ENCODE measurements at regions not wholly inside any gene's neighbourhood (a gene's known extent, or its start where the extent isn't known, plus 50 kb on each side); places are given as distances from the start of the nearest gene placed in this dataset.
"Not testable (repeated sequence)": the region's sequence is repeated elsewhere in the genome, so short reads cannot be mapped to it uniquely, and the experiment has no call there.

DNA sequence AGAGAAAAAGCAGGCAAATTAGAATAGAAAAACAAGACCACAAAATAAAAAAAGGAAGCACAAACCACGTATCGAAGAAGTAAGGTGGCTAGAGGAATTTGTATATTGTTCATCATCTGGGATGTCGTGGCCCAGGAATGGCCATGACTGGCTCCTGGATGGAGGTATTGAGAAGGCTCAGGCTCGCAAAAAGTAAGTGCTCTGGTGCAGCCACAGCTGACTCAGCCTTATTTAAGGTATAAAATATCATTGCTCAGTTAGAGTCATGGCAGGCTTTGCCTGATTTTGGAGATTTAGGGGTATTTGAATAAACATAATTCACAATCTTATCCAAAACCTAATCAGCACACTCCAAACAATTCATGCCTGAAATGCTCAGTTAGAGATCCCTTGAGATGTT, 78.4 kb upstream of the FANCL start:
- Mint-ChIP-seq H3K4me1 (no peaks in the 10 kb centered on the region), H3K9me3 (peaks cover 14% of the 10 kb centered on the region), H3K27me3 (ENCODE audit: low read depth) (no peaks in the 10 kb centered on the region), H3K36me3 (no peaks in the 10 kb centered on the region), H3K4me3 (no peak overlapping the region), H3K27ac (no peak overlapping the region)
- DNase-seq (ENCODE audit: low spot score in 2 of 2, unreplicated experiment in 2 of 2), result no peak
- TF ChIP-seq, protein P1, sequence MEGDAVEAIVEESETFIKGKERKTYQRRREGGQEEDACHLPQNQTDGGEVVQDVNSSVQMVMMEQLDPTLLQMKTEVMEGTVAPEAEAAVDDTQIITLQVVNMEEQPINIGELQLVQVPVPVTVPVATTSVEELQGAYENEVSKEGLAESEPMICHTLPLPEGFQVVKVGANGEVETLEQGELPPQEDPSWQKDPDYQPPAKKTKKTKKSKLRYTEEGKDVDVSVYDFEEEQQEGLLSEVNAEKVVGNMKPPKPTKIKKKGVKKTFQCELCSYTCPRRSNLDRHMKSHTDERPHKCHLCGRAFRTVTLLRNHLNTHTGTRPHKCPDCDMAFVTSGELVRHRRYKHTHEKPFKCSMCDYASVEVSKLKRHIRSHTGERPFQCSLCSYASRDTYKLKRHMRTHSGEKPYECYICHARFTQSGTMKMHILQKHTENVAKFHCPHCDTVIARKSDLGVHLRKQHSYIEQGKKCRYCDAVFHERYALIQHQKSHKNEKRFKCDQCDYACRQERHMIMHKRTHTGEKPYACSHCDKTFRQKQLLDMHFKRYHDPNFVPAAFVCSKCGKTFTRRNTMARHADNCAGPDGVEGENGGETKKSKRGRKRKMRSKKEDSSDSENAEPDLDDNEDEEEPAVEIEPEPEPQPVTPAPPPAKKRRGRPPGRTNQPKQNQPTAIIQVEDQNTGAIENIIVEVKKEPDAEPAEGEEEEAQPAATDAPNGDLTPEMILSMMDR (IDR thresholded peaks at IDR 0.05; ENCODE audit: unreplicated experiment), result no peak

GRCh38 chr2:58318949-58319348, 77.8 kb upstream of the FANCL start:
- not testable (repeated sequence) for DNase-seq (ENCODE audit: low spot score in 2 of 2, unreplicated experiment in 2 of 2); H3K4me3 Mint-ChIP-seq; H3K36me3 Mint-ChIP-seq; H3K27me3 Mint-ChIP-seq (ENCODE audit: low read depth); H3K27ac Mint-ChIP-seq; H3K4me1 Mint-ChIP-seq
- peaks cover 19% of the 10 kb centered on the region for H3K9me3 Mint-ChIP-seq

GRCh38 chr2:58313926-58314325, 72.8 kb upstream of the FANCL start:
- TF ChIP-seq, protein P1 (IDR thresholded peaks at IDR 0.05; ENCODE audit: unreplicated experiment), result no peak
- Mint-ChIP-seq H3K4me1 (no peaks in the 10 kb centered on the region), H3K4me3 (no peak overlapping the region), H3K9me3 (peaks cover 22% of the 10 kb centered on the region), H3K36me3 (no peaks in the 10 kb centered on the region), H3K27ac (no peak overlapping the region), H3K27me3 (ENCODE audit: low read depth) (no peaks in the 10 kb centered on the region)
- no peak for DNase-seq (ENCODE audit: low spot score in 2 of 2, unreplicated experiment in 2 of 2)

DNA sequence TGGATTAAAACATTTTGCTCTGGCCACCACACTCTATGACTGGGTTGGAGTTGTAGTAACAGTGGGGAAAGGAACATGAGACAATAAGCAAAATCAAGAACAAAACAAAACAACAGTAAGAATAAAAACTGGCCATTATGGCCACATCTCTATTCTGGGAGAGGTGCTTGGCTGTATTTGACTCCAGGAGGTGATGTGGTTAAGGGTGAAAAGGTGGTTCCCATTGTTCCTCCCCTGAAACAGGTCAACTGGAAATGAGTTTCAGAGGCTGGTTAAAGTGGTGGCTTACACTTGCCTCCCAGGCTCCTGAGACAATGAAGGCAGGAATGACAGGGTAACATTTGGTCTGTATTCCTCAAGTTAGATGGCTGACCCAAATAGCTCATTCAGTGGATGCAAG, 67.3 kb upstream of the FANCL start:
- Mint-ChIP-seq H3K4me1 (no peaks in the 10 kb centered on the region), H3K4me3 (no peak overlapping the region), H3K36me3 (no peaks in the 10 kb centered on the region), H3K27ac (no peak overlapping the region), H3K9me3 (peaks cover 12% of the 10 kb centered on the region), H3K27me3 (ENCODE audit: low read depth) (no peaks in the 10 kb centered on the region)
- TF ChIP-seq, protein P1 (IDR thresholded peaks at IDR 0.05; ENCODE audit: unreplicated experiment), result no peak
- DNase-seq (ENCODE audit: low spot score in 2 of 2, unreplicated experiment in 2 of 2), result no peak

DNA sequence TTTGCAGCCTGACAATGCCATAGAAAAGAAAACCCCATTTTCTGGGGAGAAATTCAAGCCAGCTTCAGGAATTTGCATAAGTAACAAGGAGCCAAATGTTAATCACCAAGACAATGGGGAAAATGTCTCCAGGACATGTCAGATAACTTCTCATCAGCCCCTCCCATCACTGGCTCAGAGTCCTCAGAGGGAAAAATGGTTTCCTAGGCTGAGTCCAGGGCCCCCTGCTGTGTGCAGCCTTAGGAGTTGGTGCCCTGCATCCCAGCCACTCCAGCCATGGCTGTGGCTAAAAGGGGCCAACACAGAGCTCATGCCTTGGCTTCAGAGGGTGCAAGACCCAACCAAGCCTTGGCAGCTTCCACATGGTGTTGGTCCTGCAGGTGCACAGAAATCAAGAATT, 63.7 kb upstream of the FANCL start:
- no peak for DNase-seq (ENCODE audit: low spot score in 2 of 2, unreplicated experiment in 2 of 2)
- no peaks in the 10 kb centered on the region for H3K27me3 Mint-ChIP-seq (ENCODE audit: low read depth)
- no peak overlapping the region for H3K4me3 Mint-ChIP-seq
- no peaks in the 10 kb centered on the region for H3K4me1 Mint-ChIP-seq
- H3K9me3 Mint-ChIP-seq, result peaks cover 19% of the 10 kb centered on the region
- TF ChIP-seq, protein P1 (IDR thresholded peaks at IDR 0.05; ENCODE audit: unreplicated experiment), result no peak
- no peak overlapping the region for H3K27ac Mint-ChIP-seq
- no peaks in the 10 kb centered on the region for H3K36me3 Mint-ChIP-seq

- Mint-ChIP-seq H3K27ac (no peak overlapping the region), H3K4me3 (no peak overlapping the region), H3K36me3 (no peaks in the 10 kb centered on the region), H3K4me1 (peaks cover 7% of the 10 kb centered on the region), H3K9me3 (peaks cover 14% of the 10 kb centered on the region), H3K27me3 (ENCODE audit: low read depth) (peaks cover 8% of the 10 kb centered on the region)
- no peak for DNase-seq (ENCODE audit: low spot score in 2 of 2, unreplicated experiment in 2 of 2)
- TF ChIP-seq, protein P1 (IDR thresholded peaks at IDR 0.05; ENCODE audit: unreplicated experiment), result no peak
Measured at GRCh38 chr2:58299123-58299522, 58.0 kb upstream of the FANCL start.

All from mesothelial cell of epicardium (in vitro differentiated cells).